AG09309 (cell line): ENCODE measurements at regions not wholly inside any gene's neighbourhood (a gene's known extent, or its start where the extent isn't known, plus 50 kb on each side); places are given as distances from the start of the nearest gene placed in this dataset.

Experiments
- DNase-seq: peaks from one replicate; pipeline ENCODE4 v3.0.0-alpha.2; 2010; ENCODE audit warnings: low read depth
- H3K4me3 ChIP-seq: 2 replicates; pipeline ENCODE4 v1.5.1; 2011; ENCODE audit warnings: mild to moderate bottlenecking, low read depth, low read length, moderate library complexity; ENCODE audit not compliant: control insufficient read depth
- TF ChIP-seq, protein P1 (sequence below): IDR thresholded peaks from 2 replicates; pipeline ENCODE4 v1.5.1; 2011; ENCODE audit warnings: mild to moderate bottlenecking, low read depth, low read length, inconsistent platforms; ENCODE audit not compliant: insufficient read depth, control insufficient read depth; ENCODE audit errors: missing control alignments

DNA sequence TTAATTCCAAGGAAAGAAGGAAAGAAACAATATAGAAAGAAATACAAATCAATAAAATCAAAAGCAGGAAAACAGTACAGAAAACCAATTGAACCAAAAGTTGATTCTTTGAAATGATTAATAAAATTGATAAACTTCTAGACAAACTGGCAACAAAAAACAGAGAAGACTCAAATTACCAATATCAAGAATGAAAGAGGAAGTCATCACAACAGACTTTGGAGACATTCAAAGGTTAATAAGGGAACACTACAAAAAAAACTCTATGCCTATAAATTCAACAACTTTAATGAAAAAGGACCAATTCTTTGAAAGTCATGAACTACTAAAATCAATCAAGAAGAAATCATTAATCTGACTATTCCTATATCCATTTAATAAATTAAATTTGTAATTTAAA is 329.3 kb upstream of the NR5A2 start:
- H3K4me3 ChIP-seq: no peak overlapping the region
- DNase-seq: no peak
- TF ChIP-seq, protein P1, sequence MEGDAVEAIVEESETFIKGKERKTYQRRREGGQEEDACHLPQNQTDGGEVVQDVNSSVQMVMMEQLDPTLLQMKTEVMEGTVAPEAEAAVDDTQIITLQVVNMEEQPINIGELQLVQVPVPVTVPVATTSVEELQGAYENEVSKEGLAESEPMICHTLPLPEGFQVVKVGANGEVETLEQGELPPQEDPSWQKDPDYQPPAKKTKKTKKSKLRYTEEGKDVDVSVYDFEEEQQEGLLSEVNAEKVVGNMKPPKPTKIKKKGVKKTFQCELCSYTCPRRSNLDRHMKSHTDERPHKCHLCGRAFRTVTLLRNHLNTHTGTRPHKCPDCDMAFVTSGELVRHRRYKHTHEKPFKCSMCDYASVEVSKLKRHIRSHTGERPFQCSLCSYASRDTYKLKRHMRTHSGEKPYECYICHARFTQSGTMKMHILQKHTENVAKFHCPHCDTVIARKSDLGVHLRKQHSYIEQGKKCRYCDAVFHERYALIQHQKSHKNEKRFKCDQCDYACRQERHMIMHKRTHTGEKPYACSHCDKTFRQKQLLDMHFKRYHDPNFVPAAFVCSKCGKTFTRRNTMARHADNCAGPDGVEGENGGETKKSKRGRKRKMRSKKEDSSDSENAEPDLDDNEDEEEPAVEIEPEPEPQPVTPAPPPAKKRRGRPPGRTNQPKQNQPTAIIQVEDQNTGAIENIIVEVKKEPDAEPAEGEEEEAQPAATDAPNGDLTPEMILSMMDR: no peak

DNA sequence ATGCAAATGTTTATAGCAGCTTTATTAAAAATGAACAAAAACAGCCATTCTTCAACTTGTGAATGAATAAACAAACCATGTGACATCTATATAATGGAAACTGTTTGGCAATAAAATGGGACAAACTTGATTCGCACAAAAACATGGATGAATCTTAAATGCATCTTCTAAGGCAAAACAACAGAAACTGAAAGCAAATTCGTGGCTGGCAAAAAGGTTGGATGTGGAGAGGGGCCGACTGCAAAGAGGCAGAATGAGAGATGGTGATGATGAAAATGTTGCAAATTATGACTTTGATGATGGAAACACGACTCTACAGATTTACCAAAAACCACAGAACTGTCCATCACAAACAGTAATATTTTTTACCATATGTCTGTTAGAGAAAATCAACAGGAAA is 327.0 kb upstream of the NR5A2 start:
- TF ChIP-seq, protein P1: no peak
- no peak overlapping the region for H3K4me3 ChIP-seq
- DNase-seq: no peak

DNA sequence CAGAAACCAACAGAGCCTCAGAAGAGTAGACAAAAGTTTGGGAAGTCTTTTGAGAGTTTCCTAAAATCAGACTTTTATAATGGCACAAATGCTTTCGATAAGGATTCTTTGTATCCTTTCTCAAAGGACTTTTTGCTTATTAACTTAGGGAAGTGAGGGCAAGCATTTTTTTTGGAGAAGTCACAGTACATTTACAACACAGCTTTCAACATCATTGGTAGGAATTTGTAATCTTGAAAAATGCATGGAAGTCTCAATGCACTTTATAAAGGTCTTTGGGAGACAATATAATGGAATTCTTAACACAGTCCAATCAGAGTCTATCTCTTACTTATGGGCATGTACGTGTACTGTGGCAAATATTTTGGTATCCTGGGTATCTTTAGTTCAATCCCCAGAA is 325.8 kb upstream of the NR5A2 start:
- no peak for DNase-seq
- TF ChIP-seq, protein P1: no peak
- no peak overlapping the region for H3K4me3 ChIP-seq

DNA sequence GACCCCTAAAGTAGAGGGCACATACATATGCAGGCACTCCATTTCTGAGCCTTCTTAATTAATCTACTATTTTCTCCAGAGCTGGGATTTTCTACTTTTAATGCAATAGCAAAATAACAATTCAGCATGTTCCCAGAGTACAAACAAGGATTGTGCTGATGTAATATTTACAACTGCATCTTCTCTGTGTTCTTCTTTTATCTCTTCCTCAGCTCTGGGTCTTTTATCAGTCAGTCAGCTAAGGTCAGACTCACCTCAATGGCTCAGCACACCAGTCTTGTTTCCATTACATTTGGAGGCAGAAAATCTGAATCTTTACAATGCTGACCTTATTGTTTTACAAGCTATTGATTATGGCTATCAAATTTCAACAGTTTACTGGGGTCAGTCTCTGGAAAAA is 323.3 kb upstream of the NR5A2 start:
- TF ChIP-seq, protein P1: no peak

DNA sequence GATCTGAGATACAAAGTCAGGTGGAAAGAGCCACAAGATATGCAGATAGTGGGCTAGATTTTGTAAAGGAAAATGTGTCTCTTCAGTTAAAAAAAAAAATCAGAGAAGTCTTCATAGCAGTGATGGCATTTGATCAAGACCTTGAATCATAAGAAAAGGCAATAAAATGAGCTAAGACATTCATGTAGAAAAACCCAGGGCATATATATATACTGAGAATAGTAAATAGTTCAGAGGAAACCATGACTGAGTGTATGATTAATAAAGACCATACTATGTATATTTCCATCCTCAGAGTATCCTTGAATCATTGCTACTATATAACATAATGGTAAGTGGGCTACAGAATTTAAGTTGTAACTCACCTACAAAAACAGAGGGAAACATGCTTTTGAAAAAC is 321.7 kb upstream of the NR5A2 start:
- H3K4me3 ChIP-seq: no peak overlapping the region
- TF ChIP-seq, protein P1: no peak
- no peak for DNase-seq

More for the DNA sequence above, 323.3 kb upstream of the NR5A2 start:
- no peak for DNase-seq
- no peak overlapping the region for H3K4me3 ChIP-seq

DNA sequence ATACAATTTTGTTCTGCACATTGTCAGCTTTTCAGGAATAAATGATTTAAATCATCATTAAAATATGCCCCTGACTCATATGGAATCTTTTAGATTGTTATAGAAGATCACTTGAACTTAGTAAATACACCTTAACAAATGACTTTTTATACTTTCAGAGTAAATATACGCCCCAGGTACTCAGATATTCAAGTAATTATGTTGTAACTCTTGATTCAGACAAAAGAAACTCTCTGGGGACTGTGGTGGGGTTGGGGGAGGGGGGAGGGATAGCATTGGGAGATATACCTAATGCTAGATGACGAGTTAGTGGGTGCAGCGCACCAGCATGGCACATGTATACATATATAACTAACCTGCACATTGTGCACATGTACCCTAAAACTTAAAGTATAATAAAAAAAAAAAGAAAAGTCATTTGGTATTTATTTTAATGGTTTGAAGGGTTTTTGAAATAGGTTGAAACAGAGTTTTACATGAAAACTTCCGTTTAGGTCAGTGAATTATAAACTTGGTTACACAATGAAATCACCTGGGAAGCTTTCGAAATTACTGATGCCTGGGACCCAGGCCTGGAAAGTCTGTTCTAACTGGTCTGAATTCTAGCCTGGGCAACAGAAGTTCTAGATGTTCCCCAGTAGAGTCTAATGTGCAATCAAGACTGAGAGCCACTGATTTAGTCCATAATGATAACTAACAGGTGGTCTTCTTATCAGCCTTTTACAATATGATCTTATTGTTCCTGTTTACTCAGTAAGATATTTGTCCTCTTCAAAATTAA is 320.5 kb upstream of the NR5A2 start:
- no peak for DNase-seq
- TF ChIP-seq, protein P1: no peak
- no peak overlapping the region for H3K4me3 ChIP-seq
